ENCODE measurements at regions not wholly inside any gene's neighbourhood (a gene's known extent, or its start where the extent isn't known, plus 50 kb on each side); places are given as distances from the start of the nearest gene placed in this dataset.

- no peak for TF ChIP-seq CTCF (IDR thresholded peaks at IDR 0.05)
- TF ChIP-seq POLR2A (IDR thresholded peaks at IDR 0.05), result no peak
Observed at GRCh38 chr17:77381731-77382130, 241.0 kb downstream of the SEC14L1 start.

Measured in breast epithelium (tissue), 3 donors.